OCI-LY7 (cell line): ENCODE measurements at regions not wholly inside any gene's neighbourhood (a gene's known extent, or its start where the extent isn't known, plus 50 kb on each side); places are given as distances from the start of the nearest gene placed in this dataset.

Experiments used
- BruUV-seq: library from RNA; stranded (reverse); fragments of 400-500 nt; replicated peaks from 2 replicates; lab custom pipeline; 2021; lab: Mats Ljungman, UMichigan
- CTCF ChIA-PET: fragments of 300-600 bp; sonication (Branson Sonifier 250); formaldehyde crosslinking; loops from one replicate; lab custom pipeline; 2022; ENCODE audit warnings: antibody characterized with exemption; ENCODE audit not compliant: unreplicated experiment; lab: Charles Lee
- POLR2A ChIA-PET: fragments of 300-600 bp; sonication (Branson Sonifier 250); formaldehyde crosslinking; loops from one replicate; lab custom pipeline; 2022; ENCODE audit warnings: antibody characterized with exemption; lab: Charles Lee
- DNase-seq: peaks from one replicate; pipeline ENCODE4 v3.0.0-alpha.2; 2015; ENCODE audit warnings: low spot score
- H2AFZ ChIP-seq: fragments of 200-600 bp; sonication (generic), shearing (Covaris generic); 2 replicates; pipeline ENCODE4 v1.6.1; 2014; ENCODE audit warnings: mild to moderate bottlenecking, antibody characterized with exemption, low read length, moderate library complexity
- H3K27ac ChIP-seq: fragments of 200-600 bp; sonication (generic); 2 replicates; pipeline ENCODE4 v1.5.1; 2014; ENCODE audit warnings: mixed run types, low read depth, mild to moderate bottlenecking, moderate library complexity, low read length, inconsistent platforms; ENCODE audit not compliant: poor library complexity, severe bottlenecking
- H3K36me3 ChIP-seq: fragments of 200-600 bp; sonication (generic); 2 replicates; pipeline ENCODE4 v1.6.1; 2014; ENCODE audit warnings: mild to moderate bottlenecking, antibody characterized with exemption, low read length, moderate library complexity, mixed read lengths; ENCODE audit not compliant: insufficient read depth
- H3K4me1 ChIP-seq: fragments of 200-600 bp; sonication (generic); 2 replicates; pipeline ENCODE4 v1.5.1; 2014; ENCODE audit warnings: mild to moderate bottlenecking, low read length; ENCODE audit not compliant: insufficient read depth, poor library complexity, severe bottlenecking
- H3K4me2 ChIP-seq: fragments of 200-600 bp; sonication (generic); 2 replicates; pipeline ENCODE4 v1.6.1; 2014; ENCODE audit warnings: mild to moderate bottlenecking, low read length
- H3K4me3 ChIP-seq: fragments of 200-600 bp; sonication (generic); 2 replicates; pipeline ENCODE4 v1.5.1; 2014; ENCODE audit warnings: mild to moderate bottlenecking, low read depth, low read length; ENCODE audit not compliant: poor library complexity, severe bottlenecking
- H3K79me2 ChIP-seq: fragments of 200-600 bp; sonication (generic); 2 replicates; pipeline ENCODE4 v1.6.1; 2016; ENCODE audit warnings: low read depth, mild to moderate bottlenecking, low read length, moderate library complexity, mixed read lengths; ENCODE audit not compliant: insufficient read depth
- H3K9me2 ChIP-seq: fragments of 200-600 bp; sonication (generic); 2 replicates; pipeline ENCODE4 v1.6.1; 2016; ENCODE audit warnings: mild to moderate bottlenecking, low read length, mixed read lengths; ENCODE audit not compliant: insufficient read depth
- H3K9me3 ChIP-seq: fragments of 200-600 bp; sonication (generic); 2 replicates; pipeline ENCODE4 v1.6.1; 2014; ENCODE audit warnings: mild to moderate bottlenecking, mixed run types, low read length, mixed read lengths
- H4K20me1 ChIP-seq: fragments of 200-600 bp; sonication (generic); 2 replicates; pipeline ENCODE4 v1.6.1; 2014; ENCODE audit warnings: mild to moderate bottlenecking, antibody characterized with exemption, low read length, moderate library complexity, mixed read lengths; ENCODE audit not compliant: insufficient read depth
- CTCF ChIP-seq: fragments of 200-600 bp; sonication (generic); conservative IDR thresholded peaks from 2 replicates; pipeline ENCODE4 v1.5.1; 2014; ENCODE audit warnings: mild to moderate bottlenecking, antibody characterized with exemption, low read length, moderate library complexity, mixed read lengths
- EZH2phosphoT487 ChIP-seq: fragments of 200-600 bp; sonication (generic); IDR thresholded peaks from 2 replicates; pipeline ENCODE4 v1.6.1; 2018; ENCODE audit warnings: low read depth, borderline replicate concordance, mild to moderate bottlenecking, mixed run types, antibody characterized with exemption, low read length, moderate library complexity, mixed read lengths
- intact Hi-C: fragments of 100-400 bp; cut with micrococcal nuclease; formaldehyde crosslinking; loops from one replicate; pipeline ENCODE4 v1.10.0; 2022; ENCODE audit not compliant: unreplicated experiment

DNA sequence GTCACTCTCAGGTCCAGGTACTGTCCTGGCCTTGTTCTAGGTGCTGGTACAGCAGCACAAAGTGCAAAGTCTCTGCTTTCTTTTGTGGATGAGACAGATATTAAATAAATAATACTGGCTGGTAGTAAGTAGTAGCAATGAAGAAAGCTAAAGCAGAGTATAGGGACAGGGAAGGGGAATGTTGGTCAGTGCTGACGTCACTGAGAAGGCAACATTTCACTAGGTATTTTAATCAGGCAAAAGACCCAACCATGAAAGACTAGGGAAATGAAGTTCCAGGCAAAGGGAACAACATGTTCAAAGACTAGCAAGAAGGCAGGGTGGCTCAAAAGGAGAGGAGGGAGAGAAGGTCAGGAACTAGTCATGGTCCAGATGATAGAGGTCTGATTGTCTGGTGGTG lies 388.2 kb downstream of the YTHDC2 start:
- ChIA-PET CTCF (no interaction called here), POLR2A (no interaction called here)
- no peak for DNase-seq
- Histone ChIP-seq H3K4me2 (no peak overlapping the region), H3K4me3 (no peak overlapping the region), H3K79me2 (no peaks in the 10 kb centered on the region), H3K36me3 (no peaks in the 10 kb centered on the region), H3K9me2 (no peaks in the 10 kb centered on the region), H4K20me1 (no peaks in the 10 kb centered on the region), H3K9me3 (no peaks in the 10 kb centered on the region), H3K4me1 (no peaks in the 10 kb centered on the region), H3K27ac (no peak overlapping the region), H2AFZ (no peak overlapping the region)
- intact Hi-C loops = no loop called here
- BruUV-seq = no TSS peak
- TF ChIP-seq CTCF (no peak), EZH2phosphoT487 (no peak)

DNA sequence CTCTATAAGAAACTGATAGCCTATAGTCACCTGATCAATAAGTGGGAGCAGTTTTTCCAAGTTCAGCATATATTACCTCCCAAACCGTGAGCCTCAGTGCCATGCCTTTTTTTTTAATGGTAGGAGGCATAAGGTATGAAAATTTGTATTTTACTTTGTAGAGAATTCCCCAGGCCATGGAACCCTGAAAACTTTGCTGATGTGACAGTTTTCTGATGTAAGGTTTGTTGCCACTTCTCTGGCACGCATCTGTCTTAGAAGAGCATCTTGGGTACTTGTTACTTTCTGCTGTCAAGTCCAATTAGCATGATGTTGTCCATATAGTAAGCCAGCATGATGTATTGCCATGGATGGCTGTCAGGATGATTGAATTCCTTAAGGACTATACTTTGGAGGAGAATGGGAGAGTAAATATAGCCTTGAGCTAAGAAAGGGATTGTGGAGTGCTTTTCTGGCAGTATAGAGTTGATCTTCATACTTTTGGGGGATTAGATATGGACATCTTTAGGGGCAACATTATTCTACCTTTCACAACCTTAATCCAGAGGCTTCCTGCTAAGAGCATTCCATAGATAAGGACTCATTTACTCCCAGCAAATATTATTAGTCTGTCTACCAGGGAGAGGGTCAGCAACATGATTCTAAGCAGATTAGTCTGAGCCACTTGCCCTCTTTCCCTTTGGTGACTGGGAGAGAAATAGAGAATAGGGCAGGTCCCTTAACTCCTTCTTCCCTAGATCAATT lies 389.6 kb downstream of the YTHDC2 start:
- Histone ChIP-seq H3K4me3 (no peak overlapping the region), H3K27ac (no peak overlapping the region), H4K20me1 (no peaks in the 10 kb centered on the region), H2AFZ (no peak overlapping the region), H3K4me2 (no peak overlapping the region), H3K9me3 (no peaks in the 10 kb centered on the region), H3K36me3 (no peaks in the 10 kb centered on the region), H3K9me2 (no peaks in the 10 kb centered on the region), H3K4me1 (no peaks in the 10 kb centered on the region), H3K79me2 (no peaks in the 10 kb centered on the region)
- TF ChIP-seq EZH2phosphoT487 (no peak), CTCF (no peak)
- CTCF ChIA-PET = no interaction called here
- POLR2A ChIA-PET = interaction anchor here (0.6 to 1.4 kb wide), 2 partner anchors 10 to 162 kb away, joined by 5 to 6 read pairs; no protein-coding TSS in a partner anchor
- intact Hi-C loops = no loop called here
- no peak for DNase-seq
- BruUV-seq = no TSS peak

- Histone ChIP-seq H3K9me2 (no peaks in the 10 kb centered on the region), H3K79me2 (no peaks in the 10 kb centered on the region), H4K20me1 (no peaks in the 10 kb centered on the region), H3K4me1 (no peaks in the 10 kb centered on the region), H3K4me3 (no peak overlapping the region), H3K9me3 (no peaks in the 10 kb centered on the region), H3K4me2 (no peak overlapping the region), H2AFZ (no peak overlapping the region), H3K27ac (no peak overlapping the region), H3K36me3 (no peaks in the 10 kb centered on the region)
- ChIA-PET CTCF (no interaction called here), POLR2A (no interaction called here)
- BruUV-seq = no TSS peak
- intact Hi-C loops = no loop called here
- no peak for DNase-seq
- no peak for TF ChIP-seq EZH2phosphoT487
Observed at GRCh38 chr5:113909782-113910181, 396.3 kb downstream of the YTHDC2 start.
